Endothelial cell of umbilical vein (primary cell): ENCODE measurements at regions not wholly inside any gene's neighbourhood (a gene's known extent, or its start where the extent isn't known, plus 50 kb on each side); places are given as distances from the start of the nearest gene placed in this dataset.

Experiments used
- BruUV-seq: library from RNA; stranded (reverse); fragments of 400-500 nt; replicated peaks from 2 replicates; lab custom pipeline; 2021; lab: Mats Ljungman, UMichigan
- CTCF ChIA-PET: fragments of 300-600, 350-600 bp; sonication (Branson Sonifier 250); formaldehyde crosslinking; loops from one replicate; lab custom pipeline; 2021; ENCODE audit warnings: antibody characterized with exemption, inconsistent platforms; lab: Charles Lee
- POLR2A ChIA-PET: fragments of 300-600, 350-600 bp; sonication (Branson Sonifier 250); formaldehyde crosslinking; loops from one replicate; lab custom pipeline; 2021; ENCODE audit warnings: antibody characterized with exemption, inconsistent platforms; lab: Charles Lee
- DNase-seq: peaks from one replicate; pipeline ENCODE4 v3.0.0-alpha.2; 2011; ENCODE audit warnings: low read depth, low spot score
- FAIRE-seq: peaks from 2 replicates; lab custom pipeline; 2011; peaks lifted over from hg19 to GRCh38; lab: Jason Lieb, UNC
- H2AFZ ChIP-seq: 2 replicates; pipeline ENCODE4 v1.6.0; 2012; ENCODE audit warnings: low read depth, low read length, control low read depth, inconsistent platforms
- H3K27ac ChIP-seq: 2 replicates; pipeline ENCODE4 v1.5.1; 2011; ENCODE audit warnings: low read depth, mild to moderate bottlenecking, control low read depth, low read length, moderate library complexity; ENCODE audit not compliant: insufficient read depth
- H3K27me3 ChIP-seq, 2 experiments: 2 replicates each; pipeline versions ENCODE4 v1.6.0 to v1.6.1; 2011; ENCODE audit warnings: low read length in 2 of 2, mixed read lengths in 1 of 2; ENCODE audit not compliant: control insufficient read depth in 2 of 2, insufficient read depth in 2 of 2
- H3K36me3 ChIP-seq, 2 experiments: 2 replicates in 1 of 2; 3 replicates in 1 of 2; pipeline ENCODE4 v1.5.1; 2011; ENCODE audit warnings: low read length in 2 of 2, mild to moderate bottlenecking in 1 of 2, moderate library complexity in 1 of 2; ENCODE audit not compliant: control insufficient read depth in 2 of 2, insufficient read depth in 2 of 2; ENCODE audit errors: extremely low read depth in 1 of 2
- H3K4me1 ChIP-seq: 3 replicates; pipeline ENCODE4 v1.5.1; 2011; ENCODE audit warnings: mild to moderate bottlenecking, low read length; ENCODE audit not compliant: control insufficient read depth, insufficient read depth; ENCODE audit errors: extremely low read depth
- H3K4me2 ChIP-seq: 2 replicates; pipeline ENCODE4 v1.6.1; 2011; ENCODE audit warnings: low read length, control low read depth, mixed read lengths; ENCODE audit not compliant: insufficient read depth
- H3K4me3 ChIP-seq, 3 experiments: fragments of 200-600 bp in 1 of 3; sonication (generic), shearing (Covaris generic) in 1 of 3; replicated peaks in 1 of 3; 2 replicates each; pipeline ENCODE4 v1.5.1; 2011 to 2016; ENCODE audit warnings: control low read depth in 3 of 3, low read length in 3 of 3, mild to moderate bottlenecking in 2 of 3, inconsistent platforms in 1 of 3, low read depth in 1 of 3, moderate library complexity in 1 of 3; ENCODE audit not compliant: insufficient read depth in 1 of 3
- H3K79me2 ChIP-seq: 2 replicates; pipeline ENCODE4 v1.6.0; 2012; ENCODE audit warnings: low read length, inconsistent platforms; ENCODE audit not compliant: control insufficient read depth, insufficient read depth
- H3K9ac ChIP-seq: replicated peaks from 2 replicates; pipeline ENCODE3; 2011; ENCODE audit warnings: low read length, control low read depth; ENCODE audit not compliant: insufficient read depth; ENCODE audit errors: extremely low read depth
- H3K9me1 ChIP-seq: replicated peaks from 3 replicates; pipeline ENCODE4 v1.6.0; 2011; ENCODE audit warnings: mild to moderate bottlenecking, low read length; ENCODE audit not compliant: control insufficient read depth, insufficient read depth; ENCODE audit errors: extremely low read depth
- H3K9me3 ChIP-seq: replicated peaks from 2 replicates; pipeline ENCODE4 v1.5.1; 2012; ENCODE audit warnings: low read length, inconsistent platforms; ENCODE audit not compliant: control insufficient read depth, insufficient read depth
- H4K20me1 ChIP-seq: replicated peaks from 2 replicates; pipeline ENCODE3; 2011; ENCODE audit warnings: mild to moderate bottlenecking, low read length; ENCODE audit not compliant: control insufficient read depth, insufficient read depth; ENCODE audit errors: extremely low read depth
- EZH2 ChIP-seq: IDR thresholded peaks from 2 replicates; pipeline ENCODE4 v1.6.1; 2012; ENCODE audit warnings: borderline replicate concordance, low read depth, mild to moderate bottlenecking, moderate library complexity, low read length, inconsistent platforms; ENCODE audit not compliant: severe bottlenecking
- FOS ChIP-seq: IDR thresholded peaks from 2 replicates; pipeline ENCODE4 v1.6.1; 2011; ENCODE audit warnings: mild to moderate bottlenecking, low read length, moderate library complexity, borderline replicate concordance; ENCODE audit not compliant: insufficient read depth
- GATA2 ChIP-seq: IDR thresholded peaks from 2 replicates; pipeline ENCODE4 v1.7.0; 2011; ENCODE audit warnings: low read depth, mild to moderate bottlenecking, moderate library complexity, mixed read lengths, low read length; ENCODE audit not compliant: insufficient read length, insufficient read depth
- JUN ChIP-seq: IDR thresholded peaks from 2 replicates; pipeline ENCODE4 v1.6.1; 2011; ENCODE audit warnings: borderline replicate concordance, low read depth; ENCODE audit not compliant: insufficient read length, insufficient read depth
- MYC ChIP-seq: IDR thresholded peaks from one replicate; pipeline ENCODE4 v1.6.1; 2011; ENCODE audit warnings: mild to moderate bottlenecking, low read depth, low read length
- POLR2A ChIP-seq: IDR thresholded peaks from 2 replicates; pipeline ENCODE4 v1.6.1; 2012; ENCODE audit warnings: low read depth, mild to moderate bottlenecking, control low read depth, low read length
- POLR2AphosphoS5 ChIP-seq: IDR thresholded peaks from 2 replicates; pipeline ENCODE4 v1.6.1; 2012; ENCODE audit warnings: low read depth, mild to moderate bottlenecking, control low read depth, low read length, moderate library complexity; ENCODE audit not compliant: insufficient read depth
- dilution Hi-C: fragments of 300-500 bp; cut with MboI; formaldehyde crosslinking; loops from one replicate; pipeline ENCODE4 v1.15.0; 2019; ENCODE audit warnings: low sequenced_read_pairs; ENCODE audit not compliant: extremely low pct_ligation_motif_present
- intact Hi-C: fragments of 100-400 bp; cut with micrococcal nuclease; formaldehyde crosslinking; loops from one replicate; pipeline ENCODE4 v1.10.0; 2022
- TF ChIP-seq, protein P1 (sequence below), 2 donors: IDR thresholded peaks; 1 replicate in 1 of 2; 2 replicates in 1 of 2; pipeline ENCODE4 v1.5.1; 2011; ENCODE audit warnings: low read length in 2 of 2, mild to moderate bottlenecking in 2 of 2, moderate library complexity in 2 of 2, control low read depth in 1 of 2, inconsistent platforms in 1 of 2, low read depth in 1 of 2; ENCODE audit not compliant: insufficient read depth in 1 of 2; ENCODE audit errors: extremely low read depth in 1 of 2
- TF ChIP-seq, protein P2 (sequence below): IDR thresholded peaks from 2 replicates; pipeline ENCODE4 v1.6.1; 2011; ENCODE audit not compliant: insufficient read depth, insufficient read length

DNA sequence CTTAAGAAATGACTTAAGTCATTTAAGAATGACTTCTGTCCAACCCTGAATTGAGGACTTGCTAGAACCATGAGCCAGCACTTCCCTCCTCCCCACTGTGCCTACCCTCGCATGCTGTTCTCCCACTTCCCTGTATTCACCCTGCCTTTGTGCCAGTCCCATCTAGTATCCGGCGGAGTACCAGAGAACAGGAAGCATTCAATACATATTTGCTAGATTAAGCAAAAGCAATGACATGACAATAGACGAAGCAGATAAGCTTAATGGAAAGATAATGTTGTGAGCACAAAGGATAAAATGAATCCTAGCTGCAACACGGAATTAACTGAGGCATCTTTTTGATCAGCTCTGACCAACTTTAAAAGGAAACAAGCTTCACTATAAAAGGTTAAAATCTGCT lies 328.5 kb downstream of the TDRD15 start:
- Histone ChIP-seq H3K9me3 (peaks cover 2% of the 10 kb centered on the region), H4K20me1 (no peaks in the 10 kb centered on the region), H3K79me2 (no peaks in the 10 kb centered on the region), H3K4me2 (no peak overlapping the region), H3K27me3 (no peaks in the 10 kb centered on the region), H3K4me1 (no peaks in the 10 kb centered on the region), H3K9ac (no peak overlapping the region), H2AFZ (no peak overlapping the region), H3K4me3 (no peak overlapping the region), H3K36me3 (no peaks in the 10 kb centered on the region), H3K9me1 (no peaks in the 10 kb centered on the region), H3K27ac (no peak overlapping the region)
- no peak for TF ChIP-seq EZH2
- no peak for TF ChIP-seq POLR2A
- TF ChIP-seq, protein P1, sequence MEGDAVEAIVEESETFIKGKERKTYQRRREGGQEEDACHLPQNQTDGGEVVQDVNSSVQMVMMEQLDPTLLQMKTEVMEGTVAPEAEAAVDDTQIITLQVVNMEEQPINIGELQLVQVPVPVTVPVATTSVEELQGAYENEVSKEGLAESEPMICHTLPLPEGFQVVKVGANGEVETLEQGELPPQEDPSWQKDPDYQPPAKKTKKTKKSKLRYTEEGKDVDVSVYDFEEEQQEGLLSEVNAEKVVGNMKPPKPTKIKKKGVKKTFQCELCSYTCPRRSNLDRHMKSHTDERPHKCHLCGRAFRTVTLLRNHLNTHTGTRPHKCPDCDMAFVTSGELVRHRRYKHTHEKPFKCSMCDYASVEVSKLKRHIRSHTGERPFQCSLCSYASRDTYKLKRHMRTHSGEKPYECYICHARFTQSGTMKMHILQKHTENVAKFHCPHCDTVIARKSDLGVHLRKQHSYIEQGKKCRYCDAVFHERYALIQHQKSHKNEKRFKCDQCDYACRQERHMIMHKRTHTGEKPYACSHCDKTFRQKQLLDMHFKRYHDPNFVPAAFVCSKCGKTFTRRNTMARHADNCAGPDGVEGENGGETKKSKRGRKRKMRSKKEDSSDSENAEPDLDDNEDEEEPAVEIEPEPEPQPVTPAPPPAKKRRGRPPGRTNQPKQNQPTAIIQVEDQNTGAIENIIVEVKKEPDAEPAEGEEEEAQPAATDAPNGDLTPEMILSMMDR (IDR thresholded peaks at IDR 0.05; ENCODE audit: extremely low read depth in 1 of 2, insufficient read depth in 1 of 2, low read depth in 1 of 2, low read length in 2 of 2): no peak
- no peak for TF ChIP-seq GATA2
- TF ChIP-seq, protein P2, sequence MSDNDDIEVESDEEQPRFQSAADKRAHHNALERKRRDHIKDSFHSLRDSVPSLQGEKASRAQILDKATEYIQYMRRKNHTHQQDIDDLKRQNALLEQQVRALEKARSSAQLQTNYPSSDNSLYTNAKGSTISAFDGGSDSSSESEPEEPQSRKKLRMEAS: no peak
- no peak for TF ChIP-seq JUN
- TF ChIP-seq MYC: no peak
- TF ChIP-seq FOS: no peak
- no peak for TF ChIP-seq POLR2AphosphoS5
- BruUV-seq: no TSS peak
- DNase-seq (no peak), FAIRE-seq (no peak)
- CTCF ChIA-PET: no interaction called here
- POLR2A ChIA-PET: no interaction called here
- intact Hi-C loops: no loop called here
- dilution Hi-C loops: no loop called here
